Esophagus muscularis mucosa (tissue), 4 donors: ENCODE measurements at regions not wholly inside any gene's neighbourhood (a gene's known extent, or its start where the extent isn't known, plus 50 kb on each side); places are given as distances from the start of the nearest gene placed in this dataset.

ENCODE experiments used
- CTCF ChIP-seq, 3 experiments: fragments of 200-600 bp in 2 of 3; fragments of 450-650 bp in 1 of 3; sonication (generic) in 2 of 3; IDR thresholded peaks; one replicate each; pipeline ENCODE4 v1.5.1; 2017 to 2019; ENCODE audit warnings: antibody characterized with exemption in 3 of 3, mild to moderate bottlenecking in 2 of 3, moderate library complexity in 1 of 3
- EP300 ChIP-seq: sonication (generic); formaldehyde crosslinking; IDR thresholded peaks from one replicate; pipeline ENCODE4 v1.6.1; 2017; ENCODE audit warnings: antibody characterized with exemption
- POLR2A ChIP-seq: fragments of 450-650 bp; IDR thresholded peaks from one replicate; pipeline ENCODE4 v1.6.1; 2017; ENCODE audit warnings: antibody characterized with exemption, moderate library complexity, mild to moderate bottlenecking, low read depth
- POLR2AphosphoS5 ChIP-seq, 2 donors: sonication (generic); formaldehyde crosslinking; IDR thresholded peaks; one replicate each; pipeline ENCODE4 v1.6.1; 2017; ENCODE audit warnings: antibody characterized with exemption in 2 of 2

- TF ChIP-seq CTCF (IDR thresholded peaks at IDR 0.05), result no peak
- no peak for TF ChIP-seq POLR2A
- no peak for TF ChIP-seq EP300
- TF ChIP-seq POLR2AphosphoS5 (IDR thresholded peaks at IDR 0.05), result no peak
Measured at GRCh38 chr3:81861593-81861992, 100.1 kb upstream of the GBE1 start.
